DMS153 treated with DMSO at 0.1 percent for 48 hours (cell line): ENCODE measurements at regions not wholly inside any gene's neighbourhood (a gene's known extent, or its start where the extent isn't known, plus 50 kb on each side); places are given as distances from the start of the nearest gene placed in this dataset.
"Not testable (repeated sequence)": the region's sequence is repeated elsewhere in the genome, so short reads cannot be mapped to it uniquely, and the experiment has no call there.

Source experiments
- DNase-seq: peaks from one replicate; lab custom pipeline; 2025; ENCODE audit not compliant: unreplicated experiment; lab: John Stamatoyannopoulos, UW

GRCh38 chr4:37771771-37772170 lies 54.7 kb upstream of the PGM2 start:
- DNase-seq, result no peak

GRCh38 chr4:37770016-37770415 lies 56.5 kb upstream of the PGM2 start:
- DNase-seq, result no peak

GRCh38 chr4:37769391-37769989 lies 57.0 kb upstream of the PGM2 start:
- no peak for DNase-seq

- DNase-seq, result peak; percentile 43
Observed at GRCh38 chr4:37767546-37767945, 58.9 kb upstream of the PGM2 start.

DNA sequence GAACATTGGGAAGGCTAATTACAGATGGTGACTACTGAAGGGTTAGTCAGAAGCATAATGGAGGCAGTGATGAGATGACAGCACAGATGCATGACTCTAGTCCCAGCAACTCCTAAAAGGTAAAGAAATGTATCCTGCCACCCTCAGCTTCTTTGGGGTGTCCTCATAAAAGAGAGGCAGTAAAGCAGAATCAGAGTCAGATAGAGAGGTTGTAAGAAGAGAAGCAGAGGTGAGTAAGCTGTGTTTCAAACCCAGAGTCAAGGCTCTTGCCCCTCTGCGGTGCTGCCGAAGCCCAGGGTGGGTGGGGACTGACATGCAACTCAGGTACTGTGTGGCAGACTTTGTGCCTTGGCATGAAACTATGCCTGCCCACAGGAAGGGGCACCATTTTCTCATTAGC lies 59.5 kb upstream of the PGM2 start:
- DNase-seq, result no peak

DNA sequence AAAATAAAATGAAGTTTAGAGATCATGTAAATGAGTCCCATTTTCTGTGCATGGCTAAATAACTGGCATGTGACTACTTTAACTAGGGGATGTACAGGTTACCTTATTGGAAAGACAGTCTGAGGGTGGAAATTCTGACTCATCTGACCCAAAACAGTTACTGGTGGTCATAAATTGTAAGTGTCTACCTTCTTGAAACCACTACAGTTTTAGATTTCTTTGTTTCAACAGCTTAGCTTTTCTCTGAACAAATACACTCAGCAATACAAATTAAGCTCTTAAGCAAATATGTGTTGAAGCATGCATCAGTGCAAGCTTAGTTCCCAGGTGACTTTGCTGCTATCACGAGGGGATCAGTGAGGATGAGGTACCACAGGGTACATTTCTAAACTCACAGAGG lies 60.7 kb upstream of the PGM2 start:
- no peak for DNase-seq

- no peak for DNase-seq
Observed at GRCh38 chr4:37763831-37764230, 62.7 kb upstream of the PGM2 start.

- DNase-seq, result no peak
Observed at GRCh38 chr4:37762991-37763368, 63.5 kb upstream of the PGM2 start.

DNA sequence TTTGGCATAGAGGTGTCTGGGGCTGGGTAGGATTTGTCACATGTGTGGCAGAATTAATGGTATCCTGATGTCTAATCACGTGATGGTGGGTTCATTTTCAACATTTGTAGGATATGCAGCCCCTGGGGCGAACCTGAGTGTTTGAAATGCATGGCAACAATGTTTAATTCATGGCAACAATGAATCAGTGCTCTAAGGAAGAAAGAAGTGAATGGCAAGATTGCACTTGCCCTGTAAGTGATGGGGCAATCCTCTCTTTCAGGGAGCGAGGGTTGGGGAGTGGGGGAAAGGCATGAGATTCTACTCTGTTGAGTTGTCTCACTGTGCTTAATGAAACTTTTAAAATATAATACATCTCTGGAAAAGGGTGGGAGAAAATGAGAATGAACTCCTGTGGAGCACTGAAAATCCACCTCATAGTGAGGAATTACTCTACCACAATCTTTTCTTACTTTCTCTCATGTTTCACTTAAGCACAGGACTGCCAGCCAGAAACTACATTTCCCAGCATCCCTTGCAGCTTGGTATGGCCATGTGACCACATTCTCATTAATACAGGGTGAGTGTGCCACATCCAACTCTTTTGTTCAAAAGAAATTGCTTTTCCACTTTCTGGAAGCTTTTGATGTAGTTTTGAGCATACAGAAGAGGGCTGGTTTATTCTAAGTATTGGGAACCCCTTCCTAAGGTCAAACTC lies 64.0 kb upstream of the PGM2 start:
- DNase-seq, result no peak

- no peak for DNase-seq
Observed at GRCh38 chr4:37760840-37761239, 65.6 kb upstream of the PGM2 start.

DNA sequence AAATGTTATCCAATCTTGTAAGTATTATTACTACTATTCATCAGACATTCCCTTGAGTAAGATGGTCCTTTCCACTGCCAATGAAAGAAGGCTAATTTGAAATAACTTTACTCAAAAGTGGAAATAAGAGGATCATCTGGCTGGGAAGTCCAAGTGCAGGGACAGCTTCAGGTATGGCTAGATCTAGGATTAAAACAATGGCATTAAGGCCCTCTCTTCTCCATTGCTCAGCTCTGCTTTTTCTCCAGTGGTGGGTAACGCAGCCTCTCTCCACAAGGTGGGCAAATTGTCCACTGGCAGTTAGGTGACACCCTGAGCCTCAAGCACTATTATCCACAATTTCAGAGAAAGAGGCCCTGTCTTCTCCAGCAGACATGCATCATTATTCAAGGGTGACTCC lies 66.7 kb upstream of the PGM2 start:
- no peak for DNase-seq

DNA sequence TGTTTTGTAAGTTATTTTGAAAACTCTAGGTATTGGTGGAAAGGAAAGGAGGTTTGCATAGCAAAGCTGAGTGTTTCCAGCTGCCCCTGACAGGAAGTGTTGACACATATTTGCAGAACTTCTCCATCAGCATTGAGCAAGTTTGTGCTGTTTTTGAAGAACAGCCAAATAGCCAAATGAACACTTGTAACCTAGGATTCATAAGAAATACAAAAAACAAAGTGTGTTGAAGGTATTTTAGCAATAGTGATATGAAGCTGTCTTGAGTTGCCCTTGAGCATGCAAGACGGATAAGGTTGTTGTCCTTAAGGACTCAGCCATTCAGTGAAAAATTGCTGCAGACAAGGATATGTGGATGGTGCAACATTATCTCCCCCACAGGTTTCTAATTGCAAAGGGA lies 68.3 kb upstream of the PGM2 start:
- DNase-seq, result no peak

GRCh38 chr4:37757761-37758160 lies 68.7 kb upstream of the PGM2 start:
- no peak for DNase-seq

DNA sequence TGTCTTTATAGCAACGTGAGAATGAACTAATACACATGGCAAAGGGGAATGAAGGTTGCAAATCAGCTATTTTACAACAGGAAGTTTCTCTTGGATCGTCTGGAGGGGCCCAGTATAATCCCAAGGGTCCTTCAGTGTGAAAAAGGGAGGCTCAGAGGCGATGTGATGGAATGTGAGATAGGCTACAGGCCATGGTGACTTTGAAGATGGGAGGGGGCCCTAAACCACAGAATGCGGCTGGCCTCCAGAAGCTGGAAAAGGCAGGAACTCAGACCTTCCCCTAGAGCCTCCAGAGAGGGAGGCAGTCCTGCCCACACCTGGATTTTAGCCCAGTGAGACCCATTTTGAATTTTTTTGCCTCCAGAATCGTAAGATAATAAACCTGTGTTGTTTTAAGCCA lies 69.4 kb upstream of the PGM2 start:
- no peak for DNase-seq

- no peak for DNase-seq
Observed at GRCh38 chr4:37754410-37755185, 68.4 kb upstream of the RELL1 start.

DNA sequence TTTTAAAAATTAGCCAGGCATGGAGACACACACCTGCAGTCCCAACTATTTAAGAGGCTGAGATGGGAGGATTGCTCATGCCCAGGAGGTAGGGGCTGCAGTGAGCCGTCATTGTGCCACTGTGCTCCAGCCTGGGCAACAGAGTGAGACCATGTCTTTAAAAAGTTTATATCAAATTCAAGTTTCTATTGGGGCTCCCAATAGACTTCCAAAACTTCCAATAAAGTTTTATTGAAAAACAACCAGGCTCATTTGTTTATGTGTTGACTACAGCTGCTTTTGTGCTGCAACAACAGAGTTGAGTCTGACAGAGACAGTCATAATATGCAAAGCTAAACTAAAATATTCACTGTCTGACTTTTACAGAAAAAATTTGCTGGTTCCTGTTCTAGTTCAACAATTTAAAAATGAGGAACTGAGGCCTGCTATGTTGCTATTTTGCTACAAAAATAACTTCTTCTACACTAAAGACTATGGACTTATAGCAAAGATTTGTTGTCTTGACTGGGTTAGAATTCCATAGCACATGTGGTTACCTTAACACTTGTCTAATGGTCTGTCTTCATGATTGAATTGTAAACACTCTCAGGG lies 63.3 kb upstream of the RELL1 start:
- DNase-seq, result no peak

DNA sequence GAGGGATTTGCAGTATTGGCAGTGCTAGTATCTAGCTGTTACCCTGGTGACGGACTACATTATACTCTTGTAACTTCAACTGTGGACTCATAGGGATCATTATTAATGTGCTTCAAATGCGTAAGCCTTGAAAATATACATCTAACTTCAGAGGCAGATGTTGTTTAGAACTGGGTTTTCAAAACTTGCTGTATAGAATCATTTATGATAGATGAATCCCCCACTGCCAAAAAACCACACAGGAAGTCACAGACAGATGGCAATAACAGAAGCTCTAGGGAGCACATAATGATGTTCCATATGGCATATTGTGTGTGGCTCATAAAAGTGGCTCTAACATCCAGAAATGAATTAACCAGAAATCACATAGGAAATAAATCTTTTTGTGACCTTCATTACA lies 62.3 kb upstream of the RELL1 start:
- DNase-seq, result no peak

DNA sequence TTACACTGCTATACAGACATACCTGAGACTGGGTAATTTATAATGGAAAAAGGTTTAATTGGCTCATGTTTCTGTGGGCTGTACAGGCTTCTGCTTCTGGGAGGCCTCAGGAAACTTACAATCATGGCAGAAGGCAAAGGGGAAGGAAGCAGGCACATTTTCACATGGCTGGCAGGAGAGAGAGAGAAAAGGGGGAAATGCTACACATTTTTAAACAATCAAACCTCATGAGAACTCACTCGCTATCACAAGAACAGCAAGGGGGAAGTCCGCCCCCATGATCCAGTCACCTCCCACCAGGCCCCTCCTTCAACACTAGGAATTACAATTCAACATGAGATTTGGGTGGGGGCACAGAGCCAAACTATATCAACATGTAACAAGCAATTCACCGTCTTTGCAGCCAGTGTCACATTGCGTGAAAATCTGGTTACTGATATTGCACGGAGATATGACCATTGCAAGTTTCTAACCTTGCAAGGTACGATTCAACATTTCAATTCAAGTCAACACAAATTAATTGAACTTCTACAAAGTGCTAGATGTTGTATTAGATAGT lies 61.7 kb upstream of the RELL1 start:
- no peak for DNase-seq

- not testable (repeated sequence) for DNase-seq
Observed at GRCh38 chr4:37746852-37747251, 60.7 kb upstream of the RELL1 start.

DNA sequence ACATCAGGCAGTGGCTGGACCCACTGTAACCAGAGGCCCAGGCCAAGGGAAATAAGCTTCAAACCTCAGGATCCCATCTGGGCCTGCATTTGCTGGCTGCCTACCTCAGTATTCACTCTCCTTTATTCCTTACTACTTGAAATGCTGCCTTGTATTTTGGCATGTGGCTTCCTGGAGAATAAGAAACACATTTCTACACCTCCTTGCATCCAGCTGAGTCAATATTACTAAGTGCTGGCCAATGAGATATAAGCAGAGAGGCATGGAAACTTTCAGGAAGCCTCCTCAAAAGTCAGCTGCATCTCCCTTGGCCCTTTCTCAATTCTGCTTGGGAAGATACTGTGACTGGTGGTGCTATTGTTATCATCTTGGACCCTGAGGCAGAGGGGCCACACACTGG lies 59.8 kb upstream of the RELL1 start:
- no peak for DNase-seq

- no peak for DNase-seq
Observed at GRCh38 chr4:37742149-37742548, 56.0 kb upstream of the RELL1 start.

- DNase-seq, result no peak
Observed at GRCh38 chr4:37741564-37741963, 55.4 kb upstream of the RELL1 start.
